Adrenal gland (tissue), 9 donors: ENCODE measurements at regions not wholly inside any gene's neighbourhood (a gene's known extent, or its start where the extent isn't known, plus 50 kb on each side); places are given as distances from the start of the nearest gene placed in this dataset.

Experiments used
- DNase-seq, 7 donors: peaks; one replicate each; pipeline ENCODE4 v3.0.0-alpha.2; 2019 to 2020
- H3K27ac ChIP-seq, 5 donors: fragments of 200-600 bp; sonication (generic) in 4 of 5; 1 replicate in 3 of 5; 2 replicates in 2 of 5; pipeline versions ENCODE4 v1.5.1 to v1.8.0; 2016 to 2020; ENCODE audit warnings: mild to moderate bottlenecking in 1 of 5
- H3K27me3 ChIP-seq: fragments of 200-600 bp; 2 replicates; pipeline ENCODE4 v1.8.0; 2021
- H3K36me3 ChIP-seq, 2 donors: fragments of 200-600 bp; replicated peaks in 1 of 2; 1 replicate in 1 of 2; 2 replicates in 1 of 2; pipeline versions ENCODE4 v1.5.1 to v1.8.0; 2018 to 2022
- H3K4me1 ChIP-seq, 2 donors: fragments of 200-600 bp; replicated peaks in 1 of 2; 1 replicate in 1 of 2; 2 replicates in 1 of 2; pipeline versions ENCODE4 v1.5.1 to v1.8.0; 2018 to 2021
- H3K4me3 ChIP-seq, 4 donors: fragments of 200-600 bp; sonication (generic) in 3 of 4; one replicate each; pipeline ENCODE4 v1.5.1; 2016 to 2018
- H3K9me3 ChIP-seq, 3 donors: fragments of 200-600 bp; sonication (generic) in 1 of 3; replicated peaks in 1 of 3; 1 replicate in 2 of 3; 2 replicates in 1 of 3; pipeline versions ENCODE4 v1.5.1 to v1.8.0; 2016 to 2021
- CTCF ChIP-seq, 6 experiments: fragments of 450-650 bp in 4 of 6; fragments of 200-600 bp in 2 of 6; sonication (generic) in 1 of 6; IDR thresholded peaks; 1 replicate in 5 of 6; 2 replicates in 1 of 6; pipeline versions ENCODE4 v1.5.1 to v1.8.0; 2016 to 2021; ENCODE audit warnings: antibody characterized with exemption in 6 of 6, mild to moderate bottlenecking in 2 of 6, moderate library complexity in 1 of 6
- POLR2A ChIP-seq, 2 donors: fragments of 450-650 bp; IDR thresholded peaks; one replicate each; pipeline ENCODE4 v1.6.1; 2017; ENCODE audit warnings: antibody characterized with exemption in 2 of 2, mild to moderate bottlenecking in 2 of 2, moderate library complexity in 1 of 2
- WGBS, 4 donors: extraction: QIAGEN DNeasy Blood & Tissue Kit in 2 of 4; methylation state at CpG; one replicate each; pipeline versions ENCODE4 v1.1.5 to v1.1.7; 2013 to 2017; 5-methylcytosine and 5-hydroxymethylcytosine counted together
- intact Hi-C, 2 donors: fragments of 100-400 bp; cut with DNase I; formaldehyde crosslinking; loops; one replicate each; pipeline versions ENCODE4 v1.14.1 to v1.15.0; 2022 to 2023
- donor health status: healthy with polysubstance abuse.
- donor health status: Bipolar disorder and iron deficiency.
- donor health status: DM: yes; HTN: yes; CAD: no.
- donor health status: DM: no; HTN: no; CAD: no.
- donor health status: DM: no; HTN: no; CAD: no.

- no peak overlapping the region for H3K27ac ChIP-seq
- no peak overlapping the region for H3K4me3 ChIP-seq
- WGBS, 4 donors = 45 to 80% (median 55%) methylated on average over 2 to 12 of the region's 12 CpGs
- no peak for DNase-seq
- no peaks in the 10 kb centered on the region for H3K27me3 ChIP-seq
- intact Hi-C loops = loop anchor here in 1 of 2 donors (10.0 kb wide), 2 partner anchors 255 to 375 kb away; no protein-coding TSS in a partner anchor
- no peaks in the 10 kb centered on the region for H3K4me1 ChIP-seq
- TF ChIP-seq CTCF (IDR thresholded peaks at IDR 0.05) (no peak), POLR2A (IDR thresholded peaks at IDR 0.05) (no peak)
- no peaks in the 10 kb centered on the region for H3K36me3 ChIP-seq
- H3K9me3 ChIP-seq = no peaks in the 10 kb centered on the region
Observed at GRCh38 chr19:29269641-29270040, 56.7 kb upstream of the UQCRFS1 start.

- Histone ChIP-seq H3K4me3 (no peak overlapping the region), H3K36me3 (no peaks in the 10 kb centered on the region), H3K27ac (no peak overlapping the region), H3K4me1 (no peaks in the 10 kb centered on the region), H3K27me3 (no peaks in the 10 kb centered on the region), H3K9me3 (no peaks in the 10 kb centered on the region)
- peak in 1 of 7 donors; percentile 7 for DNase-seq
- WGBS, 4 donors = 76 to 92% (median 80%) methylated on average over 3 of the region's 3 CpGs
- intact Hi-C loops = no loop called here
- TF ChIP-seq POLR2A (IDR thresholded peaks at IDR 0.05) = no peak
- no peak for TF ChIP-seq CTCF (IDR thresholded peaks at IDR 0.05)
Observed at GRCh38 chr19:29271341-29271740, 58.4 kb upstream of the UQCRFS1 start.

DNA sequence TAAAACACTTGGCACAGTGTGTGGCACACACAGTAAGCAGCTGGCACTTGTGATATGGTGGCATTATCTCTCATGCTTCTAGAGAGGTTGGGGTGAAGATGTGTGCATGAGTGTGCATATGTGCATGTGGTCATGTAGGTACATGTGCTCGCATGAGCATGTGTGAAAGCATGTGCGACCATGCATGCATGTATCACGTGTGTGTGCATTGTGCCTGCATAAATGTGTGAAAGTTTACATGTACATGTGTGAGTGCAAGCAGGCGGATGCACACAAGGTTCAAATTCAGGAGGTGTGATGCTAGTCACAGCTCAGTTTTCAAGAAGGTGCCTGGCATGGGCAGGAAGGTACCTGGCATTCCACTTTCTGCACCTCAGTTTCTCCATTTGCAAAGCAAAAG lies 59.0 kb upstream of the UQCRFS1 start:
- intact Hi-C loops = no loop called here
- DNase-seq = peak in 1 of 7 donors; percentile 20
- H3K36me3 ChIP-seq = no peaks in the 10 kb centered on the region
- H3K9me3 ChIP-seq = no peaks in the 10 kb centered on the region
- H3K27ac ChIP-seq = no peak overlapping the region
- no peak overlapping the region for H3K4me3 ChIP-seq
- 69 to 87% (median 85%) methylated on average over 4 of the region's 4 CpGs for WGBS, 4 donors
- TF ChIP-seq POLR2A (IDR thresholded peaks at IDR 0.05) = no peak
- TF ChIP-seq CTCF (IDR thresholded peaks at IDR 0.05) = no peak
- H3K27me3 ChIP-seq = no peaks in the 10 kb centered on the region
- H3K4me1 ChIP-seq = no peaks in the 10 kb centered on the region

DNA sequence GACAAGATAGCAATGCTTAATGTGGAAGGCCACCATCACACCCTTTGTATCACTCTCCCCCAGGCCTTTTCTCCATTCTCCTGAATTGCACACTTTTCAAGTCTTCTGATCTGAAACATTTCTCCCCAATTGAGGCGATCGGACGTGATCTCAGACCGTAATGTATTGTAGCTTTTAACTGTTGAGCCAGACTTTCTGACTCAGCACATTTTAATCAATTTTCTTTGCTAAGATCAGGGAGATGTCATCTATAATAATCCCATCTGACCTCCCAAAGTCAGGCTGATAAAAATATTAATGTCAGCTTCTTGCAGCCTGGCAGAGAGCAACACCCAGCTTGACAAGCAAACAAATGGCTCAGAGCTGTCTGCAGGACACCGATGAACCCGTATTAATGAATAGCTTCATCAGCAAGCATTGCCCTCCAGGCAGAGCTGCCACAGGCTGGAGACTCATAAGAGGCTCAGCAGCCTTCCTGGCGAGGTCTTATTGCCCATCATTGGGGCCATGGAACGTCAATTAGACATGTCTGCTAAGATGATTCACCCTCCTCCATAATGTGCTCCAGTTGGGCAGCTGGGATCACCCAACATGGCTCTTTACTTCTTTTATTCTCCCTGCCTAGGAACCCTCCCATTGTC lies 60.2 kb upstream of the UQCRFS1 start:
- H3K9me3 ChIP-seq = no peaks in the 10 kb centered on the region
- no peak overlapping the region for H3K4me3 ChIP-seq
- no peaks in the 10 kb centered on the region for H3K27me3 ChIP-seq
- H3K27ac ChIP-seq = no peak overlapping the region
- H3K36me3 ChIP-seq = no peaks in the 10 kb centered on the region
- TF ChIP-seq POLR2A (IDR thresholded peaks at IDR 0.05) = no peak
- TF ChIP-seq CTCF (IDR thresholded peaks at IDR 0.05) = no peak
- peak in 1 of 7 donors; percentile 15 for DNase-seq
- intact Hi-C loops = no loop called here
- H3K4me1 ChIP-seq = no peaks in the 10 kb centered on the region
- WGBS, 4 donors = 50 to 63% (median 57%) methylated on average over 8 of the region's 8 CpGs
